ENCODE measurements at regions not wholly inside any gene's neighbourhood (a gene's known extent, or its start where the extent isn't known, plus 50 kb on each side); places are given as distances from the start of the nearest gene placed in this dataset.

DNA sequence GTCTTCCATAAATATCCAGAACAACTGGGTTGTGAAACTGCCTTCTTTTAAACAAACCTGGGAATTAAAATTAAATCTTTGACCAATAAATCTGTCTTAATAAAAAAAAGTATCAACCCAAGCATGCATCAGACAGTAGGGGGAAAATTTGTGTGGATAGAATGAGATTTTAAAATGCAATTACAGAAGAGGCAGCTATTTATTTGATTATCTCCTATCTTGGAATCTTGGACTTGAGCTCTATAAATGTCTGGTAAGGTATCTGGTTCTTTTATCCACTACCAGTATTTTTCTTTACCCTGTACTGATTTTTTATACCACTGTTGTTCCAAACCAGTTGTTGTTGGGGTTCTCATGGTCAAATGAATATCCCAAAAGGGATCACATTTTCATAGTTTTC is 157.6 kb upstream of the VEPH1 start:
- Mint-ChIP-seq H3K36me3 (ENCODE audit: low read depth) (no peaks in the 10 kb centered on the region), H3K4me3 (ENCODE audit: unreplicated experiment) (no peak overlapping the region), H3K27ac (ENCODE audit: unreplicated experiment) (no peak overlapping the region), H3K9me3 (ENCODE audit: low read depth) (no peaks in the 10 kb centered on the region), H3K4me1 (ENCODE audit: low read depth) (no peaks in the 10 kb centered on the region), H3K27me3 (ENCODE audit: low read depth) (peaks cover 31% of the 10 kb centered on the region)
- no peak for TF ChIP-seq CTCF (IDR thresholded peaks at IDR 0.05)
- DNase-seq (ENCODE audit: low spot score): no peak

DNA sequence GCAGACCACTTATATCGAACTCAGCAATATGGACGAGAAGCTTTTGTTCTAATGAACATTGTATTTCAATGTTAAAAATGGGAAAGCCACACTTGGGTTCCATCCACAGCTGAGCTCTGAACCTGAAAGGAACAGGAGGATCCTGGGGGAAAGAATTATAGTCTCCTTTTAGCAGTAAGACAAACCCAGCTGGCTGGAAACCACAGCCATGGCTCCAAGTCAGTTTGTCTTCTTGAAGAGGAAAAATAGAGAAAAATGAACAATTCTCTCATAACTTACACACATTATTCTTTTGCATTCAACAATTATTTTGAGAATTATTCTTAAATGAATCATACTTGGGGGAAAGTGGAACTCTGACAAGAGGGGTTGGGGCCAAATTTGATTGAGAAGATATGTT is 149.2 kb upstream of the VEPH1 start:
- no peaks in the 10 kb centered on the region for H3K9me3 Mint-ChIP-seq (ENCODE audit: low read depth)
- H3K27ac Mint-ChIP-seq (ENCODE audit: unreplicated experiment): no peak overlapping the region
- H3K27me3 Mint-ChIP-seq (ENCODE audit: low read depth): peaks cover 38% of the 10 kb centered on the region
- no peak overlapping the region for H3K4me3 Mint-ChIP-seq (ENCODE audit: unreplicated experiment)
- no peaks in the 10 kb centered on the region for H3K4me1 Mint-ChIP-seq (ENCODE audit: low read depth)
- H3K36me3 Mint-ChIP-seq (ENCODE audit: low read depth): no peaks in the 10 kb centered on the region
- no peak for DNase-seq (ENCODE audit: low spot score)
- TF ChIP-seq CTCF (IDR thresholded peaks at IDR 0.05): no peak

GRCh38 chr3:157650699-157651098 is 147.5 kb upstream of the VEPH1 start:
- Mint-ChIP-seq H3K9me3 (ENCODE audit: low read depth) (no peaks in the 10 kb centered on the region), H3K27ac (ENCODE audit: unreplicated experiment) (no peak overlapping the region), H3K27me3 (ENCODE audit: low read depth) (peaks cover 32% of the 10 kb centered on the region), H3K36me3 (ENCODE audit: low read depth) (no peaks in the 10 kb centered on the region), H3K4me1 (ENCODE audit: low read depth) (no peaks in the 10 kb centered on the region), H3K4me3 (ENCODE audit: unreplicated experiment) (no peak overlapping the region)
- DNase-seq (ENCODE audit: low spot score): no peak
- TF ChIP-seq CTCF (IDR thresholded peaks at IDR 0.05): no peak

- Mint-ChIP-seq H3K4me3 (ENCODE audit: unreplicated experiment) (no peak overlapping the region), H3K36me3 (ENCODE audit: low read depth) (no peaks in the 10 kb centered on the region), H3K27ac (ENCODE audit: unreplicated experiment) (no peak overlapping the region), H3K27me3 (ENCODE audit: low read depth) (peaks cover 31% of the 10 kb centered on the region), H3K4me1 (ENCODE audit: low read depth) (no peaks in the 10 kb centered on the region), H3K9me3 (ENCODE audit: low read depth) (no peaks in the 10 kb centered on the region)
- no peak for DNase-seq (ENCODE audit: low spot score)
- TF ChIP-seq CTCF (IDR thresholded peaks at IDR 0.05): no peak
These were observed 147.0 kb upstream of the VEPH1 start for GRCh38 chr3:157650172-157650571.

DNA sequence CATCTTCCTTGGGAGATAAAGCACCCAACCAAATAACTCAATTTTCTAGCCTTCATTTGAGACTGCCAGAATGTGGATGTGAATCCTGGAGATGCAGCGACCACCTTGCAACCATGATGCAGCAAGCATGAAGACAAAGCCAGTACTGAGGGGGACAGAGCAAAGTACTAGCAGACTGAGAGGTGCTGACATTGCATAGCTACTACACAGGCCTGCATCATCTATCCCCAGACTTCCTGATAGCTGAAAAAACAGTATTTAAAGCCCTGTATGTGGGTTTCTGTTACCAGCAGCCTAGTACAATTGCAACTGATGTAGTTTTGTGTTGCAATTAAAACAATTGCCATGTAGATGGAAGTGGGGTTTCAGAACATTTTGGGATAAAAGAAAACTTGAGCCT is 146.3 kb upstream of the VEPH1 start:
- H3K9me3 Mint-ChIP-seq (ENCODE audit: low read depth): no peaks in the 10 kb centered on the region
- TF ChIP-seq CTCF (IDR thresholded peaks at IDR 0.05): no peak
- peaks cover 31% of the 10 kb centered on the region for H3K27me3 Mint-ChIP-seq (ENCODE audit: low read depth)
- H3K4me1 Mint-ChIP-seq (ENCODE audit: low read depth): no peaks in the 10 kb centered on the region
- H3K36me3 Mint-ChIP-seq (ENCODE audit: low read depth): no peaks in the 10 kb centered on the region
- no peak overlapping the region for H3K27ac Mint-ChIP-seq (ENCODE audit: unreplicated experiment)
- no peak overlapping the region for H3K4me3 Mint-ChIP-seq (ENCODE audit: unreplicated experiment)
- DNase-seq (ENCODE audit: low spot score): no peak
